ENCODE measurements at regions not wholly inside any gene's neighbourhood (a gene's known extent, or its start where the extent isn't known, plus 50 kb on each side); places are given as distances from the start of the nearest gene placed in this dataset.
A peak's percentile ranks its signal among the peaks of the same experiment; 100 is the strongest.

DNA sequence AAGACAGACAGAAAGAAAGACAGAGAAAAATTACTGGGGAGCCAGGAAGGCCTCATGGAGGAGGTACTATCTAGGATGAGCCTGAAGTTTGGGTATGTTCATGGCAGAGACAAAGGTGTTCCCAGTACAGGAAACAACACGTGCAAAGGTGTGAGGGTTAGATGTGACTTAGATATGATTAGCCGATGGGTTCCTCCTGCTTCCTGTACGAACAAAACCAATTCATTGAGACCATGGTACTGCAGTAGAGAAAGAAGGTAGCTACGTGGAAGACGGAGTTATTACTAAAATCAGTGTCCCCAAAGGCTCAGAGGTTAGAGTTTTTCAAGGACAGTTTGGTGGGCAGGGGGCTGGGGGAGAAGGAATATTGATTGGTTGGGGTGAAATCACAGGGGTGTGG lies 55.2 kb upstream of the CHST3 start:
- in situ Hi-C loops (cut with MboI): loop anchor here (10.0 kb wide), 1 partner anchor 316 kb away; no protein-coding TSS in a partner anchor
- FAIRE-seq (no peak), ATAC-seq (no peak), DNase-seq (ENCODE audit: extremely low read depth in 1 of 4, low spot score in 3 of 4) (no peak)
- ChIA-PET CTCF (ENCODE audit: low intra/inter-chr PET ratio) (no interaction called here), POLR2A (no interaction called here)
- H2AFZ ChIP-seq (ENCODE audit: low read depth, low read length): peak overlapping the region; percentile 25
- H3K9me3 ChIP-seq (replicated peaks; ENCODE audit: control insufficient read depth, insufficient read depth, low read depth, low read length): no peaks in the 10 kb centered on the region; the same call in 1 of the 2 replicates
- no peak overlapping the region for H3K27ac ChIP-seq (ENCODE audit: extremely low read depth, low read depth, low read length)
- H3K9me1 ChIP-seq (ENCODE audit: control insufficient read depth, insufficient read depth, low read length): no peaks in the 10 kb centered on the region
- H4K20me1 ChIP-seq (replicated peaks; ENCODE audit: control insufficient read depth, insufficient read depth, low read length): no peaks in the 10 kb centered on the region
- H3K4me3 ChIP-seq: no peak overlapping the region
- no TSS peak for BruUV-seq (replicated peaks)
- H3K79me2 ChIP-seq (ENCODE audit: control insufficient read depth, insufficient read depth, low read length): no peaks in the 10 kb centered on the region
- no peak overlapping the region for H3K9ac ChIP-seq (ENCODE audit: insufficient read depth in 1 of 2, low read depth in 2 of 2, low read length in 2 of 2)
- peaks cover 3 to 12% of the 10 kb centered on the region in 2 experiments; a peak in 3 of 5 replicates for H3K4me1 ChIP-seq (replicated peaks in 1 of 2; ENCODE audit: control insufficient read depth in 2 of 2, insufficient read depth in 2 of 2, low read length in 2 of 2)
- H3K27me3 ChIP-seq (ENCODE audit: control insufficient read depth in 2 of 2, insufficient read depth in 2 of 2, low read length in 2 of 2): peaks cover 9% of the 10 kb centered on the region in 2 experiments; a peak in 4 of 5 replicates
- no peaks in the 10 kb centered on the region for H3K36me3 ChIP-seq (ENCODE audit: control insufficient read depth, insufficient read depth, low read length)
- WGBS (ENCODE audit: insufficient coverage, low coverage, missing lambda C conversion rate): 28% methylated on average over 5 of the region's 5 CpGs
- intact Hi-C loops (cut with micrococcal nuclease): loop anchor here (5.0 kb wide), 1 partner anchor 68 kb away; no protein-coding TSS in a partner anchor
- no peak overlapping the region for H3K4me2 ChIP-seq (ENCODE audit: insufficient read depth, low read length)
- no peak for TF ChIP-seq SRSF3 (IDR thresholded peaks at IDR 0.05; ENCODE audit: insufficient read depth, low read length)
- TF ChIP-seq FOXJ3 (CRISPR knock-in tag; IDR thresholded peaks at IDR 0.05): no peak
- TF ChIP-seq L3MBTL2 (IDR thresholded peaks at IDR 0.05): peak; percentile 41; the same call in 1 of the 2 replicates
- TF ChIP-seq TGIF2 (CRISPR knock-in tag; IDR thresholded peaks at IDR 0.05): no peak
- no peak for TF ChIP-seq TCF3 (CRISPR knock-in tag; IDR thresholded peaks at IDR 0.05)
- TF ChIP-seq, protein P1, sequence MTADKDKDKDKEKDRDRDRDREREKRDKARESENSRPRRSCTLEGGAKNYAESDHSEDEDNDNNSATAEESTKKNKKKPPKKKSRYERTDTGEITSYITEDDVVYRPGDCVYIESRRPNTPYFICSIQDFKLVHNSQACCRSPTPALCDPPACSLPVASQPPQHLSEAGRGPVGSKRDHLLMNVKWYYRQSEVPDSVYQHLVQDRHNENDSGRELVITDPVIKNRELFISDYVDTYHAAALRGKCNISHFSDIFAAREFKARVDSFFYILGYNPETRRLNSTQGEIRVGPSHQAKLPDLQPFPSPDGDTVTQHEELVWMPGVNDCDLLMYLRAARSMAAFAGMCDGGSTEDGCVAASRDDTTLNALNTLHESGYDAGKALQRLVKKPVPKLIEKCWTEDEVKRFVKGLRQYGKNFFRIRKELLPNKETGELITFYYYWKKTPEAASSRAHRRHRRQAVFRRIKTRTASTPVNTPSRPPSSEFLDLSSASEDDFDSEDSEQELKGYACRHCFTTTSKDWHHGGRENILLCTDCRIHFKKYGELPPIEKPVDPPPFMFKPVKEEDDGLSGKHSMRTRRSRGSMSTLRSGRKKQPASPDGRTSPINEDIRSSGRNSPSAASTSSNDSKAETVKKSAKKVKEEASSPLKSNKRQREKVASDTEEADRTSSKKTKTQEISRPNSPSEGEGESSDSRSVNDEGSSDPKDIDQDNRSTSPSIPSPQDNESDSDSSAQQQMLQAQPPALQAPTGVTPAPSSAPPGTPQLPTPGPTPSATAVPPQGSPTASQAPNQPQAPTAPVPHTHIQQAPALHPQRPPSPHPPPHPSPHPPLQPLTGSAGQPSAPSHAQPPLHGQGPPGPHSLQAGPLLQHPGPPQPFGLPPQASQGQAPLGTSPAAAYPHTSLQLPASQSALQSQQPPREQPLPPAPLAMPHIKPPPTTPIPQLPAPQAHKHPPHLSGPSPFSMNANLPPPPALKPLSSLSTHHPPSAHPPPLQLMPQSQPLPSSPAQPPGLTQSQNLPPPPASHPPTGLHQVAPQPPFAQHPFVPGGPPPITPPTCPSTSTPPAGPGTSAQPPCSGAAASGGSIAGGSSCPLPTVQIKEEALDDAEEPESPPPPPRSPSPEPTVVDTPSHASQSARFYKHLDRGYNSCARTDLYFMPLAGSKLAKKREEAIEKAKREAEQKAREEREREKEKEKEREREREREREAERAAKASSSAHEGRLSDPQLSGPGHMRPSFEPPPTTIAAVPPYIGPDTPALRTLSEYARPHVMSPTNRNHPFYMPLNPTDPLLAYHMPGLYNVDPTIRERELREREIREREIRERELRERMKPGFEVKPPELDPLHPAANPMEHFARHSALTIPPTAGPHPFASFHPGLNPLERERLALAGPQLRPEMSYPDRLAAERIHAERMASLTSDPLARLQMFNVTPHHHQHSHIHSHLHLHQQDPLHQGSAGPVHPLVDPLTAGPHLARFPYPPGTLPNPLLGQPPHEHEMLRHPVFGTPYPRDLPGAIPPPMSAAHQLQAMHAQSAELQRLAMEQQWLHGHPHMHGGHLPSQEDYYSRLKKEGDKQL (CRISPR knock-in tag; IDR thresholded peaks at IDR 0.05; ENCODE audit: borderline replicate concordance): no peak

Data from K562 (cell line).